RWPE2 (cell line): ENCODE measurements at regions not wholly inside any gene's neighbourhood (a gene's known extent, or its start where the extent isn't known, plus 50 kb on each side); places are given as distances from the start of the nearest gene placed in this dataset.

Experiments used
- ATAC-seq: fragments of 200-7000 bp; cut with Tn5 transposase; 3 replicates; pipeline ENCODE4 v1.9.1; 2021; ENCODE audit warnings: low read depth
- DNase-seq: peaks from one replicate; pipeline ENCODE4 v3.0.0-alpha.2; 2020; ENCODE audit warnings: low spot score
- H3K27ac ChIP-seq: fragments of 450-650 bp; 2 replicates; pipeline ENCODE4 v1.5.1; 2017; ENCODE audit warnings: mild to moderate bottlenecking; ENCODE audit not compliant: poor library complexity, severe bottlenecking
- H3K27me3 ChIP-seq: fragments of 250-450 bp; sonication (Bioruptor Pico); 2 replicates; pipeline ENCODE4 v1.5.1; 2021; ENCODE audit warnings: mild to moderate bottlenecking, moderate library complexity; ENCODE audit not compliant: insufficient read depth, poor library complexity, severe bottlenecking
- H3K36me3 ChIP-seq: fragments of 250-450 bp; sonication (Bioruptor Pico); 2 replicates; pipeline ENCODE4 v1.5.1; 2020; ENCODE audit warnings: low read depth, mild to moderate bottlenecking, moderate library complexity
- H3K4me1 ChIP-seq: fragments of 250-450 bp; sonication (Bioruptor Pico); 2 replicates; pipeline ENCODE4 v1.5.1; 2021; ENCODE audit warnings: mild to moderate bottlenecking, moderate library complexity; ENCODE audit not compliant: insufficient read depth, poor library complexity, severe bottlenecking
- H3K4me3 ChIP-seq: fragments of 250-450 bp; sonication (Bioruptor Pico); 2 replicates; pipeline ENCODE4 v1.5.1; 2021; ENCODE audit warnings: mild to moderate bottlenecking, moderate library complexity; ENCODE audit not compliant: severe bottlenecking
- H3K9me3 ChIP-seq: fragments of 250-450 bp; sonication (Bioruptor Pico); 2 replicates; pipeline ENCODE4 v1.5.1; 2021; ENCODE audit warnings: mild to moderate bottlenecking, moderate library complexity; ENCODE audit not compliant: severe bottlenecking
- TF ChIP-seq, protein P1 (sequence below): fragments of 450-650 bp; IDR thresholded peaks from one replicate; pipeline ENCODE4 v1.5.1; 2017; ENCODE audit warnings: mild to moderate bottlenecking, moderate library complexity; ENCODE audit not compliant: poor library complexity, severe bottlenecking

DNA sequence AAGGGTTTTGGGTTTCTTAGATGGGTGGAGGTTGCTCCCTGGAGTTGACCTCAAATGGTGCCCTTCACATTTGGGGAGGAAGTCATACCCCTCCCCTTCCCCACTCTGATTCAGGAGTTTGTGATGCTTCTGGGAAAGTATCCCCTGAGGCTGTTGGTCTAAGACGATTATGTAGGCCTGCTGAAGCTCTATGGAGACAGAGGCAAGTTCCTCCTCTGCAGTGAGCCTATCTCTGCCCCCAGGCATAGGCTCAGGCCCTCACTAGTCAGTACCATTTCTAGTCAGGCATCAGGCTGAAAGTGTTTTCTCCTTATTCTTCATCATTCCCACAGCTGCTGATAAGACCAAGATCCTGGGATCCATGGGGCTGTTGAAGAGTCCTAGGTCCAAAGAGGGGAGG is 271.6 kb upstream of the NUDT12 start:
- no peaks in the 10 kb centered on the region for H3K4me1 ChIP-seq
- no peak overlapping the region for H3K27ac ChIP-seq
- ATAC-seq (0 out of 3 replicates have a peak, but pooled peaks have one; percentile 17), DNase-seq (no peak)
- H3K9me3 ChIP-seq: no peaks in the 10 kb centered on the region
- no peaks in the 10 kb centered on the region for H3K36me3 ChIP-seq
- H3K4me3 ChIP-seq: no peak overlapping the region
- TF ChIP-seq, protein P1, sequence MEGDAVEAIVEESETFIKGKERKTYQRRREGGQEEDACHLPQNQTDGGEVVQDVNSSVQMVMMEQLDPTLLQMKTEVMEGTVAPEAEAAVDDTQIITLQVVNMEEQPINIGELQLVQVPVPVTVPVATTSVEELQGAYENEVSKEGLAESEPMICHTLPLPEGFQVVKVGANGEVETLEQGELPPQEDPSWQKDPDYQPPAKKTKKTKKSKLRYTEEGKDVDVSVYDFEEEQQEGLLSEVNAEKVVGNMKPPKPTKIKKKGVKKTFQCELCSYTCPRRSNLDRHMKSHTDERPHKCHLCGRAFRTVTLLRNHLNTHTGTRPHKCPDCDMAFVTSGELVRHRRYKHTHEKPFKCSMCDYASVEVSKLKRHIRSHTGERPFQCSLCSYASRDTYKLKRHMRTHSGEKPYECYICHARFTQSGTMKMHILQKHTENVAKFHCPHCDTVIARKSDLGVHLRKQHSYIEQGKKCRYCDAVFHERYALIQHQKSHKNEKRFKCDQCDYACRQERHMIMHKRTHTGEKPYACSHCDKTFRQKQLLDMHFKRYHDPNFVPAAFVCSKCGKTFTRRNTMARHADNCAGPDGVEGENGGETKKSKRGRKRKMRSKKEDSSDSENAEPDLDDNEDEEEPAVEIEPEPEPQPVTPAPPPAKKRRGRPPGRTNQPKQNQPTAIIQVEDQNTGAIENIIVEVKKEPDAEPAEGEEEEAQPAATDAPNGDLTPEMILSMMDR: no peak
- H3K27me3 ChIP-seq: no peaks in the 10 kb centered on the region

DNA sequence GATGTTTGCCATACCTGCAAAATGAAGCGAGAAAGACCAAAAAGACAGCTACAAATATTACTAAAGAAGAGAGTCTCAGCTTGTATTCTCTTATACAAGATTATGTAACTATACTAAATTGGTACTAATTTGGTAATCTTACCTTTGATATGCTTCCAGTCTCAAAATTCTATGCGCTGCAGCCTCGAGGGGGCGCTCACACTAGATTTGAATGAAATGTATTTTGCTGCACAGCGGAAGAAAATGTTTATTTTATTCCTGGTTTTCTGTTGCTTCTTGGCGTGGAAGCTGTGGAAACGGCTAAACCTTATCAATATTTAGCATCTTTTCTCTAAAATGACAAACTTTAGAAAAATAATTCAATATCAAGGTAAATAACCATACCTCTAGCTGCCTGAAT is 267.0 kb upstream of the NUDT12 start:
- H3K36me3 ChIP-seq: no peaks in the 10 kb centered on the region
- no peaks in the 10 kb centered on the region for H3K27me3 ChIP-seq
- no peak for ATAC-seq

DNA sequence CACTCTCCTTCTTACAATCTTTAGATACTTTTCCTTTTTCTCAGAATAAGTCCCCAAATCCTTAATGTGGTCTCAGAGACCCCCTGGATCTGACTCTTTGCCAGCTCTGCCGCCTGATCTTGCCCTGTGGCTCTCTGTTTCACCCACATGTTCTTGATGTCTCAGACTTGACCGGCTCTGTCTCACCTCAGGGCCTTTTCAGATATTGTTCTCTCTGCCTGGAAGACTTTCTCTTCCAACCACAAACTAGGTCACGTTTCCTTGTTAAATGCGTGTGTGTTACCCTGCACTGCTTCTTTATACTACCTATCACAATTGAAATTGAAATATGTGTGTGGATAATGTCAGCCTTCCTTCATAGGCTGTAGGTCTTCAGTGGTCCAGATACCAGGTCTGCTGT is 265.4 kb upstream of the NUDT12 start:
- Histone ChIP-seq H3K36me3 (no peaks in the 10 kb centered on the region), H3K4me3 (no peak overlapping the region), H3K27ac (no peak overlapping the region), H3K27me3 (no peaks in the 10 kb centered on the region), H3K9me3 (no peaks in the 10 kb centered on the region), H3K4me1 (no peaks in the 10 kb centered on the region)
- DNase-seq (no peak), ATAC-seq (no peak)
- TF ChIP-seq, protein P1: no peak

More for the DNA sequence above, 267.0 kb upstream of the NUDT12 start:
- H3K4me1 ChIP-seq: no peaks in the 10 kb centered on the region
- H3K4me3 ChIP-seq: no peak overlapping the region
- no peak overlapping the region for H3K27ac ChIP-seq
- H3K9me3 ChIP-seq: no peaks in the 10 kb centered on the region
- DNase-seq: no peak
- TF ChIP-seq, protein P1: peak; percentile 48

DNA sequence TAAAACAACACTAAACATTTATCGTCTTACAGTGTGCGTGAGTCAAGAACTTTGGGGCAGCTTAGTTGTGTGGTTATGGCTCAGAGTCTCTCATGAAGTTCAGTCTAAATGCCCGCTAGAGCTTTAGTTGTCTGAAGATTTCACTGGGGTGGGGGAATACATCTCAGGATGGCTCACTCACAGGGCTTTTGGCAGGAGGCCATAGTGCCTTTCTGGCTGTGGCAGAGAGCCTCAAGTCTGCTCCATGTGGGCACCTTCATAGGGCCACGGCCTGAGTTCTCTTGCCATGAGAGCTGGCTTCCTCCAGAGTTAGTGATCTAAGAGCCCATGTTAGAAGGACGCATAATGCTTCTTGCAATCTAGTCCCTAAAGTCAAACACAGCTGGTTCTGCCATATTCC is 258.8 kb upstream of the NUDT12 start:
- Histone ChIP-seq H3K4me1 (no peaks in the 10 kb centered on the region), H3K4me3 (no peak overlapping the region), H3K27me3 (no peaks in the 10 kb centered on the region), H3K27ac (no peak overlapping the region), H3K9me3 (no peaks in the 10 kb centered on the region), H3K36me3 (no peaks in the 10 kb centered on the region)
- TF ChIP-seq, protein P1: no peak
- DNase-seq (no peak), ATAC-seq (no peak)

DNA sequence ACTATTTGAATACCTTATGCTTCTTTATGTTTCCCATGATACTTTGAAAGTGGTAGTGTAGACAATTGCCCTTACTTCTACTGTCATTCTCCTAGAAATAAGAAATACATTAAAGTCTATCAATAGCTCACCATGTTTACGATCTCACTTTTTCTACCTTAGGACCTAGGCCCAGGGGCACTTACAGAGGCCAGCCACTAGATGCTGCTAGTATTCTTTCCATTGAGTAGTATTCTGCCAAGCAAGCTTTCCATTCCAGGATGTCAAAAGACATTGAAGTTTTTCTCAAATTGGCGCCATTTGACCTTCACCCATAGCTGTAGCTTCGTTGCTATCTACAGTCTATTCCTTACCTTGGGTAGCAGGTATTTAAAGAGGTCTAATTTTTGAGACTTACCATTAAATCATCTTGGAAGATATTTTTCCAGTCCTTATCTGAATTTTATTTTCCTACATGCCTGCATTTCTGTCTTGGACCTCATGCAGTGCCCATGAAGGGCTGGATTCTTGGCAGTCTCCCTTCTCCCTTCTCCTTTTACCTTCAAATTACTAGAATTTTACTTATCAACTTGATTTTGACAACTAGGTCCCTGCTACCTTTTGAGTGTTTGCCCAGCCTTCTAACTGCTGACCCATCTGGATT is 246.0 kb upstream of the NUDT12 start:
- TF ChIP-seq, protein P1: peak; percentile 98
- no peaks in the 10 kb centered on the region for H3K27me3 ChIP-seq
- DNase-seq: no peak

More for the DNA sequence above, 246.0 kb upstream of the NUDT12 start:
- H3K27ac ChIP-seq: no peak overlapping the region
- ATAC-seq: peak; percentile 97
- no peaks in the 10 kb centered on the region for H3K9me3 ChIP-seq
- no peaks in the 10 kb centered on the region for H3K36me3 ChIP-seq
- no peaks in the 10 kb centered on the region for H3K4me1 ChIP-seq
- H3K4me3 ChIP-seq: no peak overlapping the region
